NCI-H146 treated with DMSO at 0.1 percent for 48 hours (cell line): ENCODE measurements at regions not wholly inside any gene's neighbourhood (a gene's known extent, or its start where the extent isn't known, plus 50 kb on each side); places are given as distances from the start of the nearest gene placed in this dataset.
"Not testable (repeated sequence)": the region's sequence is repeated elsewhere in the genome, so short reads cannot be mapped to it uniquely, and the experiment has no call there.

ENCODE experiments used
- DNase-seq: peaks from one replicate; lab custom pipeline; 2025; ENCODE audit not compliant: unreplicated experiment; lab: John Stamatoyannopoulos, UW

- DNase-seq = peak; percentile 71
Observed at GRCh38 chr20:16801919-16802651, 53.9 kb downstream of the OTOR start.

- no peak for DNase-seq
Observed at GRCh38 chr20:16802652-16802935, 54.4 kb downstream of the OTOR start.

- peak; percentile 71 for DNase-seq
Observed at GRCh38 chr20:16803965-16804792, 56.0 kb downstream of the OTOR start.

- DNase-seq = no peak
Observed at GRCh38 chr20:16804793-16805187, 56.6 kb downstream of the OTOR start.

GRCh38 chr20:16806061-16806460 is 57.9 kb downstream of the OTOR start:
- no peak for DNase-seq

GRCh38 chr20:16806886-16807285 is 58.7 kb downstream of the OTOR start:
- DNase-seq = no peak

GRCh38 chr20:16808796-16809195 is 60.6 kb downstream of the OTOR start:
- DNase-seq = no peak

GRCh38 chr20:16810216-16810615 is 62.1 kb downstream of the OTOR start:
- no peak for DNase-seq

GRCh38 chr20:16816192-16816591 is 68.0 kb downstream of the OTOR start:
- DNase-seq = no peak

GRCh38 chr20:16819483-16819882 is 71.3 kb downstream of the OTOR start:
- no peak for DNase-seq

GRCh38 chr20:16821211-16822089 is 73.3 kb downstream of the OTOR start:
- DNase-seq = peak; percentile 28

GRCh38 chr20:16824664-16825063 is 76.5 kb downstream of the OTOR start:
- no peak for DNase-seq

- no peak for DNase-seq
Observed at GRCh38 chr20:16828666-16829305, 80.6 kb downstream of the OTOR start.

GRCh38 chr20:16835690-16836089 is 87.5 kb downstream of the OTOR start:
- DNase-seq = not testable (repeated sequence)

- DNase-seq = no peak
Observed at GRCh38 chr20:16842486-16843120, 94.4 kb downstream of the OTOR start.

GRCh38 chr20:16844406-16844805 is 96.2 kb downstream of the OTOR start:
- no peak for DNase-seq

GRCh38 chr20:16846006-16846405 is 97.8 kb downstream of the OTOR start:
- DNase-seq = no peak

GRCh38 chr20:16848061-16848460 is 99.9 kb downstream of the OTOR start:
- peak; percentile 18 for DNase-seq

GRCh38 chr20:16848526-16848925 is 100.4 kb downstream of the OTOR start:
- no peak for DNase-seq

- DNase-seq = no peak
Observed at GRCh38 chr20:16860914-16861313, 112.8 kb downstream of the OTOR start.

GRCh38 chr20:16861708-16862107 is 113.5 kb downstream of the OTOR start:
- no peak for DNase-seq
